KMS-11 (cell line): ENCODE measurements at regions not wholly inside any gene's neighbourhood (a gene's known extent, or its start where the extent isn't known, plus 50 kb on each side); places are given as distances from the start of the nearest gene placed in this dataset.

Source experiments
- H2AFZ ChIP-seq: fragments of 200-600 bp; sonication (generic); 2 replicates; pipeline ENCODE4 v1.6.1; 2016; ENCODE audit warnings: antibody characterized with exemption, mixed run types, low read depth
- H3K27ac ChIP-seq: fragments of 200-600 bp; sonication (generic); 2 replicates; pipeline ENCODE4 v1.6.1; 2016; ENCODE audit warnings: mild to moderate bottlenecking, mixed run types
- H3K27me3 ChIP-seq: fragments of 200-600 bp; sonication (generic); 2 replicates; pipeline ENCODE4 v1.6.1; 2017; ENCODE audit warnings: mild to moderate bottlenecking, low read depth, mixed run types, moderate library complexity; ENCODE audit not compliant: insufficient read depth
- H3K36me3 ChIP-seq: fragments of 200-600 bp; sonication (generic); 2 replicates; pipeline ENCODE4 v1.6.1; 2017; ENCODE audit warnings: mild to moderate bottlenecking, mixed run types; ENCODE audit not compliant: insufficient read depth
- H3K4me1 ChIP-seq: fragments of 200-600 bp; sonication (generic); 2 replicates; pipeline ENCODE4 v1.6.1; 2016; ENCODE audit warnings: mild to moderate bottlenecking, low read depth, mixed run types; ENCODE audit not compliant: poor library complexity, severe bottlenecking
- H3K4me2 ChIP-seq: fragments of 200-600 bp; sonication (generic); 2 replicates; pipeline ENCODE4 v1.7.0; 2016; ENCODE audit warnings: mild to moderate bottlenecking, mixed run types
- H3K4me3 ChIP-seq: fragments of 200-600 bp; sonication (generic); IDR thresholded peaks from 2 replicates; pipeline ENCODE4 v1.6.1; 2017; ENCODE audit warnings: low read depth, low read length, mixed read lengths; ENCODE audit not compliant: insufficient read depth
- H3K79me2 ChIP-seq: fragments of 200-600 bp; sonication (generic); 2 replicates; pipeline ENCODE4 v1.6.1; 2016; ENCODE audit warnings: low read depth, mixed run types; ENCODE audit not compliant: insufficient read depth
- H3K9ac ChIP-seq: fragments of 200-600 bp; sonication (generic); 2 replicates; pipeline ENCODE4 v1.6.1; 2016; ENCODE audit warnings: mild to moderate bottlenecking, mixed run types
- H4K20me1 ChIP-seq: fragments of 200-600 bp; sonication (generic); 2 replicates; pipeline ENCODE4 v1.6.1; 2016; ENCODE audit warnings: mild to moderate bottlenecking, mixed run types; ENCODE audit not compliant: insufficient read depth
- TF ChIP-seq, protein P1 (sequence below): fragments of 200-600 bp; sonication (generic); conservative IDR thresholded peaks from 2 replicates; pipeline ENCODE4 v1.6.1; 2017; ENCODE audit warnings: low read depth, mild to moderate bottlenecking, antibody characterized with exemption, low read length, moderate library complexity, mixed read lengths

DNA sequence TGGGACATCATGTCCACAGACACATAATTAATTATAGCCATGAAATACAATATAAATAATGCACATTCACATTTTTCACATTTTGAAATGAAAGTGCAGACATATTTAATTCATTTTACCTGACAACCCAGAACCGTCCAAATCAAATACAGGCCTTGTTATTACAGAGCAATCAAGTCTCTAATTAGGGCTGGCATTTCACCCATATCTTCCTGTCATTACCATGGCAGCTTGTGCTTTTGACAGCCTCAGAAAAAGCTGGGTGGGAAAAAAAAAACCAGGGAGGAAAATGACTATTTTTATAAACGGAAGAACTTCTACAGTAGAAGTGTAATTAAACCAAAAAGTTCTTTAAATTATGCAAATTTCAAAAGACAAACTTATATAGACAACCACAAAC, 436.4 kb downstream of the FBXO15 start:
- Histone ChIP-seq H3K4me3 (no peak overlapping the region), H3K79me2 (no peaks in the 10 kb centered on the region)
- TF ChIP-seq, protein P1, sequence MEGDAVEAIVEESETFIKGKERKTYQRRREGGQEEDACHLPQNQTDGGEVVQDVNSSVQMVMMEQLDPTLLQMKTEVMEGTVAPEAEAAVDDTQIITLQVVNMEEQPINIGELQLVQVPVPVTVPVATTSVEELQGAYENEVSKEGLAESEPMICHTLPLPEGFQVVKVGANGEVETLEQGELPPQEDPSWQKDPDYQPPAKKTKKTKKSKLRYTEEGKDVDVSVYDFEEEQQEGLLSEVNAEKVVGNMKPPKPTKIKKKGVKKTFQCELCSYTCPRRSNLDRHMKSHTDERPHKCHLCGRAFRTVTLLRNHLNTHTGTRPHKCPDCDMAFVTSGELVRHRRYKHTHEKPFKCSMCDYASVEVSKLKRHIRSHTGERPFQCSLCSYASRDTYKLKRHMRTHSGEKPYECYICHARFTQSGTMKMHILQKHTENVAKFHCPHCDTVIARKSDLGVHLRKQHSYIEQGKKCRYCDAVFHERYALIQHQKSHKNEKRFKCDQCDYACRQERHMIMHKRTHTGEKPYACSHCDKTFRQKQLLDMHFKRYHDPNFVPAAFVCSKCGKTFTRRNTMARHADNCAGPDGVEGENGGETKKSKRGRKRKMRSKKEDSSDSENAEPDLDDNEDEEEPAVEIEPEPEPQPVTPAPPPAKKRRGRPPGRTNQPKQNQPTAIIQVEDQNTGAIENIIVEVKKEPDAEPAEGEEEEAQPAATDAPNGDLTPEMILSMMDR, result no peak

DNA sequence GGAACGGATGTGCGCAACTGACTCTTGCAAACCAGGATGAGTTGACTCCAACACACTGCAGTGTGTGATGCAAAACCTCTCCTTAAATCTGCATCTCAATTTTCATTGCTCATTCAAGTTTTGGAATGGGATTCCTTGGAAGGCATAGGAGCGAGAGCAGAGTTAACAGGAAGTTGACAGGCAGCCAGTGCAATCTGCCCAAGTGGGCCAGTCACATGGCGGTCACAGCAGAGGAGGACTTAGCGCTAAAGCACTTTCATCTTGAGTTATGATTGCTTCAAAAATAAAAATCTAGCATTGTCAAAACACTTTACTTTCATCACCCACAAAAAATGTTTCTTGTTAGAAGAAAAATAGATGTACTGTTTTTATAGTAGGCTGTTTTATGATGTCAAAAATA, 439.0 kb downstream of the FBXO15 start:
- Histone ChIP-seq H3K4me2 (no peak overlapping the region), H3K79me2 (no peaks in the 10 kb centered on the region), H4K20me1 (no peaks in the 10 kb centered on the region), H3K36me3 (no peaks in the 10 kb centered on the region), H3K4me1 (no peaks in the 10 kb centered on the region), H3K4me3 (no peak overlapping the region), H3K27ac (no peak overlapping the region), H3K9ac (no peak overlapping the region), H3K27me3 (no peaks in the 10 kb centered on the region), H2AFZ (no peak overlapping the region)
- TF ChIP-seq, protein P1, result no peak

More for the DNA sequence above, 436.4 kb downstream of the FBXO15 start:
- H2AFZ ChIP-seq, result no peak overlapping the region
- H3K4me1 ChIP-seq, result no peaks in the 10 kb centered on the region
- no peaks in the 10 kb centered on the region for H3K36me3 ChIP-seq
- no peaks in the 10 kb centered on the region for H3K27me3 ChIP-seq
- no peak overlapping the region for H3K4me2 ChIP-seq
- no peak overlapping the region for H3K9ac ChIP-seq
- H4K20me1 ChIP-seq, result no peaks in the 10 kb centered on the region
- H3K27ac ChIP-seq, result no peak overlapping the region

DNA sequence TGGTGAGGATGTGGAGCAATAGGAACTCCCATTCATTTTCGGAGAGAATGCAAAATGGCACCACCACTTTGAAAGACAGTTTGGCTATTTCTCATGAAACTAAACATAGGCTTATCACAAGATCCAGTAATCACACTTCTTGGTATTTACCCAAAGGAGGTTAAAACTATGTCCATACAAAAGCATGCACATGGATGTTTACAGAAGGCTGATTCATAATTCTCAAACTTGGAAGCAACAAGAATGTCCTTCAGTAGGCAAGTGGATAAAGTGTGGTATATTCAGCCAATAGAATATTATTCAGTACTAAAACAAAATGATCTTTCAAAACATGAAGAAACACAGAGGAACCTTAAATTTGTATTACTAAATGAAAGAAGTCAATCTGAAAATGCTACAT, 440.6 kb downstream of the FBXO15 start:
- Histone ChIP-seq H2AFZ (no peak overlapping the region), H3K9ac (no peak overlapping the region), H3K4me2 (no peak overlapping the region), H3K79me2 (no peaks in the 10 kb centered on the region), H3K4me3 (no peak overlapping the region), H3K4me1 (no peaks in the 10 kb centered on the region), H3K27me3 (no peaks in the 10 kb centered on the region), H3K27ac (no peak overlapping the region), H4K20me1 (no peaks in the 10 kb centered on the region), H3K36me3 (no peaks in the 10 kb centered on the region)
- TF ChIP-seq, protein P1, result no peak

DNA sequence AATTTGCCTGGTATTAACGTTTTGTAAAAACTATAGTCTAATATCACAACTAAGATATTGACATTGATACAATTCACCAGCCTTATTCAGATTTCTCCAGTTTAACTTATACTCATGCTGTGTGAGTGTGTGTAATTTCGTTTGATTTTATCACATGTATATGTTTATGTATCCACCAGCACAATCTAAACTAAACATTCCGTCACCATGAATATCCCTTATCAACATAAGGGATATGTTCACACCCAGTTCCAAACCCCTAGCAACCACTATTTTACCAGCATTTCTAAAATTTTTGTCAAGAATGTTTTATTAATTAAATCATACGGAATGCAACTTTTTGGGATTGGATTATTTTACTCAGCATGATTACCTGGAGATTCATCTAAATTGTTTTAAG, 450.3 kb downstream of the FBXO15 start:
- Histone ChIP-seq H3K27me3 (no peaks in the 10 kb centered on the region), H3K9ac (no peak overlapping the region), H3K27ac (no peak overlapping the region), H3K36me3 (no peaks in the 10 kb centered on the region), H3K4me2 (no peak overlapping the region), H3K4me3 (no peak overlapping the region), H3K4me1 (no peaks in the 10 kb centered on the region), H3K79me2 (no peaks in the 10 kb centered on the region), H4K20me1 (no peaks in the 10 kb centered on the region), H2AFZ (no peak overlapping the region)
- TF ChIP-seq, protein P1, result no peak
